ENCODE measurements at regions not wholly inside any gene's neighbourhood (a gene's known extent, or its start where the extent isn't known, plus 50 kb on each side); places are given as distances from the start of the nearest gene placed in this dataset.

DNA sequence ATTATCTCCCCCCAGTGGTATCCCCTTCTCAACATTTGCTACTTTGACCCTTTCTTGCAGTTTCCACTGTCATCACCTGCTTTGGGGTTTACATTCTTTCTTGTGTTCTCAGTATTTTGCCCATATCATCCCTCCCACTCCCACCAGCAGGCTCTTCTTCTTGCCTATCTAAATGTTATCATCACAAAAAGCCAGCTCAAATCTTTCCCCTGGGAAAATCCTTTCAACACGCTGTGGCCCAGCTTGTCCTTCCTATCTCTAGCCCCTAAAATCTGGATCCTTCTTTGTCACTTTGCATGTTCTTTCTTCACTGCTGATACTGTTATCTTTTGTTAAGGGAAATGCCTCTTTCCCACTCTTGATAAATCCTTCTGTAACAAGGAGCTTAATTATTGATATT is 138.2 kb downstream of the RAD51AP2 start:
- no peak for ATAC-seq
- intact Hi-C loops (cut with micrococcal nuclease): no loop called here
- DNase-seq: no peak
- Histone ChIP-seq H3K27me3 (ENCODE audit: control insufficient read depth, insufficient read depth, low read length) (no peaks in the 10 kb centered on the region), H3K9me3 (ENCODE audit: control insufficient read depth, insufficient read depth, low read length) (no peaks in the 10 kb centered on the region), H3K27ac (ENCODE audit: low read length) (no peak overlapping the region), H3K36me3 (ENCODE audit: control insufficient read depth, insufficient read depth, low read length) (no peaks in the 10 kb centered on the region), H3K4me1 (ENCODE audit: control insufficient read depth, insufficient read depth, low read length) (no peaks in the 10 kb centered on the region), H3K4me3 (ENCODE audit: low read length) (no peak overlapping the region)
- Mint-ChIP-seq H3K36me3 (no peaks in the 10 kb centered on the region), H3K9me3 (peaks cover 8 to 25% of the 10 kb centered on the region in 2 donors), H3K27ac (no peak overlapping the region), H3K4me1 (no peaks in the 10 kb centered on the region), H3K27me3 (ENCODE audit: low read depth in 2 of 2) (no peaks in the 10 kb centered on the region), H3K4me3 (no peak overlapping the region)
- whole genome bisulfite sequencing (ENCODE audit: insufficient coverage): 84% methylated on average over 1 of the region's 1 CpG
- TF ChIP-seq CTCF (IDR thresholded peaks at IDR 0.05): no peak

DNA sequence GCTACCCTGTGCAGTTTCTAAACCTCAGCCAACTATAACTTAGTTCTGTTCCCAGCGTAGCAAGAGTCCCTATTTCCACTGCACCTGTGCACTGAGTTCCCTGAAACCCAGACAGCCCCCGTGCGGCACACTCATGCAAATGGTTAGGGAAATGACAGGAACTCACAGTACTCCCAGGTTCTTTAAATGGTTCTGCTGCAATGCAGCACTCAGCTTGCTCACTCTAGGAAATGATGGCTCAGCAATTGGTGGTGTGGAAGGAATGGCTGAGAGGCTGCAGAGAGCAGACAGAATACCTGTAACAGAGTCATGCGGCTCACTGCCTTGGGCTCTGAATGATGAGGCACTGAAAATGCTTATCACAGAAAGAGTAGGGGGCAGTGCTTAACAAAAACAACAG is 143.0 kb downstream of the RAD51AP2 start:
- intact Hi-C loops (cut with micrococcal nuclease): no loop called here
- Histone ChIP-seq H3K4me3 (ENCODE audit: low read length) (no peak overlapping the region), H3K9me3 (ENCODE audit: control insufficient read depth, insufficient read depth, low read length) (no peaks in the 10 kb centered on the region), H3K4me1 (ENCODE audit: control insufficient read depth, insufficient read depth, low read length) (no peaks in the 10 kb centered on the region), H3K36me3 (ENCODE audit: control insufficient read depth, insufficient read depth, low read length) (no peaks in the 10 kb centered on the region), H3K27ac (ENCODE audit: low read length) (no peak overlapping the region), H3K27me3 (ENCODE audit: control insufficient read depth, insufficient read depth, low read length) (no peaks in the 10 kb centered on the region)
- Mint-ChIP-seq H3K36me3 (no peaks in the 10 kb centered on the region), H3K27ac (no peak overlapping the region), H3K27me3 (ENCODE audit: low read depth in 2 of 2) (no peaks in the 10 kb centered on the region), H3K9me3 (peaks cover 11 to 20% of the 10 kb centered on the region in 2 donors), H3K4me1 (no peaks in the 10 kb centered on the region), H3K4me3 (no peak overlapping the region)
- DNase-seq: no peak
- ATAC-seq: no peak
- no peak for TF ChIP-seq CTCF (IDR thresholded peaks at IDR 0.05)
- 83% methylated on average over 4 of the region's 4 CpGs for WGBS (ENCODE audit: insufficient coverage)

- no peak overlapping the region for H3K4me3 Mint-ChIP-seq
- no peak overlapping the region for H3K27ac ChIP-seq (ENCODE audit: low read length)
- H3K4me1 Mint-ChIP-seq: no peaks in the 10 kb centered on the region
- H3K9me3 Mint-ChIP-seq: peaks cover 7 to 15% of the 10 kb centered on the region in 2 donors
- H3K4me1 ChIP-seq (ENCODE audit: control insufficient read depth, insufficient read depth, low read length): no peaks in the 10 kb centered on the region
- H3K36me3 Mint-ChIP-seq: peaks cover 8% of the 10 kb centered on the region
- H3K27ac Mint-ChIP-seq: no peak overlapping the region
- WGBS (ENCODE audit: insufficient coverage): no CpG with 5 or more reads among the region's 1 CpG
- no peak overlapping the region for H3K4me3 ChIP-seq (ENCODE audit: low read length)
- H3K27me3 ChIP-seq (ENCODE audit: control insufficient read depth, insufficient read depth, low read length): no peaks in the 10 kb centered on the region
- no peak for DNase-seq
- H3K36me3 ChIP-seq (ENCODE audit: control insufficient read depth, insufficient read depth, low read length): no peaks in the 10 kb centered on the region
- ATAC-seq: no peak
- no peaks in the 10 kb centered on the region for H3K27me3 Mint-ChIP-seq (ENCODE audit: low read depth in 2 of 2)
- H3K9me3 ChIP-seq (ENCODE audit: control insufficient read depth, insufficient read depth, low read length): no peaks in the 10 kb centered on the region
- intact Hi-C loops (cut with micrococcal nuclease): no loop called here
- no peak for TF ChIP-seq CTCF (IDR thresholded peaks at IDR 0.05)
These were observed 144.5 kb downstream of the RAD51AP2 start for GRCh38 chr2:17373741-17374140.

DNA sequence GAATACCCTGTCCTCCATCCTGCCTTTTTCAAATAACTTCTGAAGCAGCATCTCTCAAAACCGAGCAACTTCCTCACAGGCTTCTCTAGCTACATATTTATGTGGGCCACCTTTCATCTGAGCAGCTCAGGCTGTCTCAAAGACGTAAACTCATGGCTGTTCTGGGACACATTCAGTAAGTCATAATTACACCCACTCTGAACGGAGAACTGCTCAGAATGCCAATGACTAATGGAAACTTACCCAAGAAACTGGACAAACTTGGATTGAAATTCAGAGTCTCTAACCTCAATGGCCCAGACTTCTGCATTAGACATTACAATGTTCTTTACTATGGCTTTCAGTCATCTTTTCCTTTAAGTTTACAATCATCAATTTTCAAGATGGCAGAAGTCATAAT is 145.2 kb downstream of the RAD51AP2 start:
- intact Hi-C loops (cut with micrococcal nuclease): no loop called here
- DNase-seq: no peak
- Histone ChIP-seq H3K27me3 (ENCODE audit: control insufficient read depth, insufficient read depth, low read length) (no peaks in the 10 kb centered on the region), H3K4me1 (ENCODE audit: control insufficient read depth, insufficient read depth, low read length) (no peaks in the 10 kb centered on the region), H3K36me3 (ENCODE audit: control insufficient read depth, insufficient read depth, low read length) (no peaks in the 10 kb centered on the region), H3K27ac (ENCODE audit: low read length) (no peak overlapping the region), H3K9me3 (ENCODE audit: control insufficient read depth, insufficient read depth, low read length) (no peaks in the 10 kb centered on the region), H3K4me3 (ENCODE audit: low read length) (no peak overlapping the region)
- Mint-ChIP-seq H3K4me1 (no peaks in the 10 kb centered on the region), H3K27me3 (ENCODE audit: low read depth in 2 of 2) (no peaks in the 10 kb centered on the region), H3K4me3 (no peak overlapping the region), H3K27ac (no peak overlapping the region), H3K9me3 (peaks cover 7 to 15% of the 10 kb centered on the region in 2 donors), H3K36me3 (peaks cover 8% of the 10 kb centered on the region)
- no peak for ATAC-seq
- 81% methylated on average over 3 of the region's 3 CpGs for WGBS (ENCODE audit: insufficient coverage)
- no peak for TF ChIP-seq CTCF (IDR thresholded peaks at IDR 0.05)
